Fibroblast of lung (primary cell): ENCODE measurements at regions not wholly inside any gene's neighbourhood (a gene's known extent, or its start where the extent isn't known, plus 50 kb on each side); places are given as distances from the start of the nearest gene placed in this dataset.

ENCODE experiments used
- DNase-seq, 2 donors: peaks; one replicate each; pipeline versions ENCODE4 v3.0.0 to v3.0.0-alpha.2; 2010; ENCODE audit warnings: low read depth in 2 of 2
- H2AFZ ChIP-seq: 2 replicates; pipeline ENCODE4 v1.5.1; 2012; ENCODE audit warnings: low read length, control low read depth, inconsistent platforms
- H3K27ac ChIP-seq: 2 replicates; pipeline ENCODE4 v1.5.1; 2011; ENCODE audit warnings: low read length, control low read depth; ENCODE audit not compliant: insufficient read depth
- H3K27me3 ChIP-seq: 2 replicates; pipeline ENCODE4 v1.5.1; 2011; ENCODE audit warnings: mild to moderate bottlenecking, low read length; ENCODE audit not compliant: control insufficient read depth, insufficient read depth
- H3K36me3 ChIP-seq: 2 replicates; pipeline ENCODE4 v1.5.1; 2011; ENCODE audit warnings: low read length; ENCODE audit not compliant: control insufficient read depth, insufficient read depth
- H3K4me1 ChIP-seq: 2 replicates; pipeline ENCODE4 v1.5.1; 2011; ENCODE audit warnings: low read length; ENCODE audit not compliant: control insufficient read depth, insufficient read depth; ENCODE audit errors: extremely low read depth
- H3K4me2 ChIP-seq: 2 replicates; pipeline ENCODE4 v1.5.1; 2011; ENCODE audit warnings: low read length, control low read depth; ENCODE audit not compliant: insufficient read depth; ENCODE audit errors: extremely low read depth
- H3K4me3 ChIP-seq, 4 experiments: fragments of 200-600 bp in 1 of 4; sonication (generic) in 1 of 4; replicated peaks in 1 of 4; 2 replicates each; pipeline ENCODE4 v1.5.1; 2011 to 2016; ENCODE audit warnings: low read length in 4 of 4, low read depth in 3 of 4, mild to moderate bottlenecking in 3 of 4, control low read depth in 2 of 4, inconsistent platforms in 1 of 4, mixed read lengths in 1 of 4; ENCODE audit not compliant: insufficient read depth in 1 of 4; ENCODE audit errors: control extremely low read depth in 1 of 4
- H3K79me2 ChIP-seq: 2 replicates; pipeline ENCODE4 v1.5.1; 2012; ENCODE audit warnings: mild to moderate bottlenecking, low read length, inconsistent platforms; ENCODE audit not compliant: control insufficient read depth, insufficient read depth
- H3K9ac ChIP-seq: 2 replicates; pipeline ENCODE4 v1.5.1; 2011; ENCODE audit warnings: mild to moderate bottlenecking, low read length, control low read depth; ENCODE audit not compliant: insufficient read depth
- H3K9me3 ChIP-seq: 2 replicates; pipeline ENCODE4 v1.5.1; 2012; ENCODE audit warnings: low read depth, low read length; ENCODE audit not compliant: control insufficient read depth, insufficient read depth
- H4K20me1 ChIP-seq: 2 replicates; pipeline ENCODE4 v1.5.1; 2011; ENCODE audit warnings: low read length; ENCODE audit not compliant: control insufficient read depth, insufficient read depth; ENCODE audit errors: extremely low read depth
- CTCF ChIP-seq, 2 donors: IDR thresholded peaks in 1 of 2; conservative IDR thresholded peaks in 1 of 2; 1 replicate in 1 of 2; 2 replicates in 1 of 2; pipeline ENCODE4 v1.5.1; 2011 to 2012; ENCODE audit warnings: low read length in 2 of 2, control low read depth in 1 of 2, inconsistent platforms in 1 of 2, low read depth in 1 of 2, mild to moderate bottlenecking in 1 of 2
- EZH2 ChIP-seq: IDR thresholded peaks from 2 replicates; pipeline ENCODE4 v1.5.1; 2012; ENCODE audit warnings: low read length, control low read depth, mild to moderate bottlenecking; ENCODE audit errors: missing control alignments

DNA sequence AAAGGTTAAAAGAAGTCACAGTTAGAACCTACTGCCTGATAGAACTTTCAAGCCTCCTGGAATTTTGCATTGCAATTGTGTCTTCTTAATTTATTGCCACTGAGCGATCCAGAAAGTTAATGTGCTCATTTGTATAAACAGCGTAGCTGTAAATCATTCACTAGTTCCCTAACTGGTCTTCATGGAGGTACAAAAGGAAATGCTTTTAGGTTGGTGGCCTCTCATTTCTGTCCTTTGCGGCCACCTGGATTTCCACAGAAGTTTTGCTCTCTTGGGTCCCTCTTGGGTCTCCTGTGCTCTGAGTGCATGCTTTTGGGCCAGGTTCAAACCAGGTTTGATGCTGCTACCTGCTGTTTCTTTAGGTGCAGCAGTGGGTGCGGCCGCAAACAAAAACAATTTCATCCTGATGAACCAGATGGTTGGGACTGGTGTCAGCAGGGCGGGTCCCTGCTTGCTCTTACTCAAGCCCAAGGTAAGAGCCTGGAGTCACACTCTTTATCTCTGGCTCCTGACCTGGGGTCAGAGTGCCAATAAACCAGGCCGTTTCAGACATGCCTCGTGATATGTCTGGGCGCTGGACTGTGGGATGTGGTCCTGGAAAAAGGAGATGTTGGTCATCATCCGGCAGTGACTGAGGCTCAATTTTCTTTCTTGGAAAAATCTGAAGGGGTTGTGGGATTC, 270.1 kb downstream of the PTTG2 start:
- H3K4me3 ChIP-seq = no peak overlapping the region
- H3K27ac ChIP-seq = no peak overlapping the region
- no peaks in the 10 kb centered on the region for H3K4me1 ChIP-seq
- H4K20me1 ChIP-seq = no peaks in the 10 kb centered on the region
- no peak overlapping the region for H3K9ac ChIP-seq
- no peaks in the 10 kb centered on the region for H3K79me2 ChIP-seq
- H3K36me3 ChIP-seq = no peaks in the 10 kb centered on the region
- TF ChIP-seq CTCF (conservative IDR thresholded peaks at IDR 0.05 in 1 of 2, IDR thresholded peaks at IDR 0.05 in 1 of 2; ENCODE audit: low read depth in 1 of 2, low read length in 2 of 2) (no peak), EZH2 (no peak)
- H3K9me3 ChIP-seq = no peaks in the 10 kb centered on the region
- H2AFZ ChIP-seq = no peak overlapping the region
- no peak for DNase-seq
- no peak overlapping the region for H3K4me2 ChIP-seq
- H3K27me3 ChIP-seq = no peaks in the 10 kb centered on the region

GRCh38 chr4:38230821-38231563, 270.8 kb downstream of the PTTG2 start:
- Histone ChIP-seq H3K4me2 (no peak overlapping the region), H3K79me2 (no peaks in the 10 kb centered on the region), H3K36me3 (no peaks in the 10 kb centered on the region), H4K20me1 (no peaks in the 10 kb centered on the region), H2AFZ (no peak overlapping the region), H3K27ac (no peak overlapping the region), H3K9ac (no peak overlapping the region), H3K9me3 (no peaks in the 10 kb centered on the region), H3K4me1 (no peaks in the 10 kb centered on the region), H3K4me3 (no peak overlapping the region), H3K27me3 (no peaks in the 10 kb centered on the region)
- TF ChIP-seq CTCF (conservative IDR thresholded peaks at IDR 0.05 in 1 of 2, IDR thresholded peaks at IDR 0.05 in 1 of 2; ENCODE audit: low read depth in 1 of 2, low read length in 2 of 2) = no peak
- no peak for TF ChIP-seq EZH2
- no peak for DNase-seq

DNA sequence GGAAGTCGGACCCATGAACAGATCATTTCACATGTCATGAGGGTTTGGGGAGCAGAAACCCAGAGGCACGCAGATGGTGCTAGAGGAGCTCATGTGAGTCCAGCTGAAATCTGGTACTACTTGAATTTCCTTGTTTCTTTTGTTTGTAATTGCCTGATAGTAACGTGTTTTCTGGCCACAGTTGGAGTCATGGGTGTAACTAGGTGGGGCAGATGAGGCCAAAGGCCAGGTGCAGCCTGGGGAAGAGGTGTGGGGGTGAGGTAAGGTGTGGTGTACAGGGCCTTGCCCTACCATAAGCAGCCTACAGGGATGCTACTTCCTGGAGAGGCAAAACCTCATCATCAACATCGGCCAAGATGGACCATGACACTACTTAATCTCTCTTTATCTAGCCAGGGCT, 271.4 kb downstream of the PTTG2 start:
- no peaks in the 10 kb centered on the region for H4K20me1 ChIP-seq
- H3K27ac ChIP-seq = no peak overlapping the region
- no peaks in the 10 kb centered on the region for H3K4me1 ChIP-seq
- no peaks in the 10 kb centered on the region for H3K36me3 ChIP-seq
- TF ChIP-seq EZH2 (no peak), CTCF (conservative IDR thresholded peaks at IDR 0.05 in 1 of 2, IDR thresholded peaks at IDR 0.05 in 1 of 2; ENCODE audit: low read depth in 1 of 2, low read length in 2 of 2) (no peak)
- H3K9me3 ChIP-seq = no peaks in the 10 kb centered on the region
- no peak for DNase-seq
- H3K27me3 ChIP-seq = no peaks in the 10 kb centered on the region
- H2AFZ ChIP-seq = no peak overlapping the region
- no peak overlapping the region for H3K4me2 ChIP-seq
- H3K4me3 ChIP-seq = no peak overlapping the region
- H3K79me2 ChIP-seq = no peaks in the 10 kb centered on the region
- H3K9ac ChIP-seq = no peak overlapping the region
